Epithelial cell of prostate (primary cell): ENCODE measurements at regions not wholly inside any gene's neighbourhood (a gene's known extent, or its start where the extent isn't known, plus 50 kb on each side); places are given as distances from the start of the nearest gene placed in this dataset.

ENCODE experiments used
- DNase-seq: peaks from one replicate; pipeline ENCODE4 v3.0.0-alpha.2; 2011; ENCODE audit warnings: low read depth, low spot score
- H3K27ac ChIP-seq: fragments of 450-650 bp; 2 replicates; pipeline ENCODE4 v1.5.1; 2017; ENCODE audit warnings: mild to moderate bottlenecking

DNA sequence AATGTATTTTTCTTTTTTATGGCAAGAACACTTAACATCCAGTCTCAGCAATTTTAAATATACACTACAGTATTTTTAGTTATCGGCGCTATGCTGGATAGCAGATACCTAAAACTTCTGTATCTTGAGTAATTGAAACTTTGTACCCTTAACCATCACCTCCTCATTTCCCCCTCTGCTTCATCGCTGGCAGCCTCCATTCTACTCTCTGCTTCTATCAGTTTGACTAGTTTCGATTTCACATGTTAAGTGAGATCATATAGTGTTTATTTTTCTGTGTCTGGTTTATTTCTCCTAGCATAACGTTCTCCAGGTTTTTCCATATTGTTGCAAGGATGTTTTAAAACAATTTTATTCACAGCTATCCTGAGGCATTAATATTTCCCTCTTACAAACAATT, 340.8 kb upstream of the SLC10A2 start:
- no peak for DNase-seq
- H3K27ac ChIP-seq: no peak overlapping the region

DNA sequence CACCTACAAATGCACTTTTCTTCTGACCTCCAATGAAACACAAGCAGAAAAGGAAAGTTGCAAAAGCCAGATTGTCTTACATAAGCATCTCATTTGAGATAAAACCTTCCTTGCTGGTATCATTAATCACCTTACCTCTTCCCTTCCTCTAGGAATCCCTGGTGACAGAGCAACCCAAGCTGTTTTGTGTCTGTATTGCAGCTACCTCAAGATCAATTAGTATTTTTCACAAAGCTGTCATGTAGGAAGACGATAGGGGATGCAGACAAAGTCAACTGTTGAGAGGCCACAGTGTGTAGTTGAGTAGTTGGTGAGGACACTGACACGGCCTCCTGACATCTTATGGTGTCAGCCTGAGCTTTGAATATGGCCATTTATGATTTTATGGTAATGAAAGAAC, 339.1 kb upstream of the SLC10A2 start:
- H3K27ac ChIP-seq: no peak overlapping the region
- DNase-seq: no peak

DNA sequence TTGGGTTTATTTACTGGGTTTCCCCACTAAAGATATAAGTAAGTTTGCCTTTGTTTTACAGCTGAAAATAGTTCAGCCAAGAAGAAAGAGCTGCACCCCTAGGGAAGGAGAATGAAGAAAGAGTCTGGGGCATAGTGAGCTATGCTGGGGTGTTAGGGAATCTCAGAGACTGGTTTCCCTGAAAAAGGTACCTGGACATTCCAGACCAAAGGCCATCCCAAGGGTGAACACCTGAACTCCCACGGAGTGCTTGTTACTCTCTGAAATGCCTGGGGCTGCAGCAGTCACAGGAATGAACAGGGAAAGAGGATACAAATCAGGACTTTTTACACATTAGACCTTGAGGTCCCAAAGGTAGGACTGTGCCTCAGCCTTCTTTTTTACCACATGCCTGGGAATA, 337.6 kb upstream of the SLC10A2 start:
- no peak for DNase-seq
- H3K27ac ChIP-seq: no peak overlapping the region

DNA sequence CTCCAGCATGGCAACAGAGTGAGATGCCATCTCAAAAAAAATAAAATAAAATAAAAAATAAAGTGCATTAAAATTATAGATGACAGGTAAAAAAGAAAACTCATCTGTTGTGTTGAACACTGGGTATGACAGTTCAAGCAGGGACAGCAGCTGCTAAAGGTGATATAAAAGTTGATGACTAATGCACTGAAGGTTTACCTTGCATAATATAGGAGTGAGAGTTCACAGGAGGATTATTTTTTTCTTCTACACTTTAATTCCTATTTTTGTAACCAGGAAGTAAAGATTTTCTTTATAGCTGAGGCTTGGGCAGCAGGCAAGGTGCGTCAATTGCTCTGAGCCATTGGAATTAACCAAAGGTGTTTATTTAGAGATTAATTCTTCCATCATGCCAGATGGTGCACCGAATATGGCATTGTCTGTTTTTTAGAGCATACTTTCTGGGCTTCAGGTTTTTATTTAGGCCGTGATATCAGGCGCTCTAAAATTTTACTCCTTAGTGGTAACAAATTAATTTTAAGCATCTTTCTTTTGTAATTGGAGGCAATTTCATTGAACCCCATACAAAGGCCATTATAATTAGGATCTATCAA, 337.0 kb upstream of the SLC10A2 start:
- H3K27ac ChIP-seq: no peak overlapping the region
- peak; percentile 44 for DNase-seq

DNA sequence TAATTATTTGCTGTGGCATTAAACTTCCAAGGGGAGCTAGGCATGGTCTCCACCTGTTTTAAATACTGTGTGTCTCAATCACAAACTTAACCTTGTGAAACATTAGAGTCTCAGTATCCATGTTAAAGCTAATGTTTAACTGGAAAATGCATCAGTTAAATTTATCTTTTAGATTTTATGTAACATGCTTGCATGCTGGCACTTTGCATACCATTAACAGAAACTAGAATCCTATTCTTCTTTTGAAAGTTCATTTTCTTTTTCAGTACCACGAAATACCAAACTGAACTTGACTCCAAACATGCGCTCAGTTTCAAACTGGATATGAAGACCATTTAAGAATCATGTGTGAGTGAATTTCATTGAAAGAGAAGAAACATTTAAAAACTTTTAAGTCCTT, 328.9 kb upstream of the SLC10A2 start:
- H3K27ac ChIP-seq: no peak overlapping the region
- no peak for DNase-seq

DNA sequence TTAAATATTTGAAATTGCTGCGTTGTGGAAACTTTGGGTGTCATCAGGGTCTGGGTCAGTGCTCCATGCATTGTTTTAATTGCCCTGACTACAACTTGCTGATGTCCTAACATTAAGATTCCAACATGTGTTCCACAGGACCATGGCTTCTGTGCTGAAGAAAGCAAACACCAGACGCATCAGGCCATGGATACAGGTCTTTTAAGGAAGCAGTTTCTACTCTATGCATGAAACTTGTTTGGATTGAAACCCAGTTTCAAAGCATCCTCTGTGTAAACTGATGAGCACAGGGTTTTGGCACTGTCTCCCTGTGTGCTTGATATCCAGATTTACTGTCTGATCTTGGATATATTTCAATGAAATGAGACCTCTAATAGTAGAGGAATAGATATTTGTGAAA, 328.4 kb upstream of the SLC10A2 start:
- no peak overlapping the region for H3K27ac ChIP-seq
- no peak for DNase-seq

DNA sequence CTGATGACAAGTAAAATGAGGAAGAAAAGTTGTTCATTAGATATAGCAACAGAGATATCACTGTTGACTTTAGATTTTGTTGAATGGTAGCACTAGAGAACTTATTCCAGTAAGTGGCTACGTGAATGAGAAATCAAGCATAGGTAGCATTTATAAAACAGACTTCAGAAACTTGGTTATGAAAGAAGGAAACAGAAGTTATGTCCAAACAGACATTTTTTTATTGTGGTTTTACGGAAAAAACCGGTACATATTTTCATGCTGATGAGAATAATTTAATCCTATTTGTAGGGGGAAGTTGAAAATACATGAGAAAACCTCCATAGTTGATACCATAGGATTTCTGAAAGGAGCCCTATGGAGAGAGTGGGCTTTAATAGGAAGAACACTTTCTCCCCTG, 325.7 kb upstream of the SLC10A2 start:
- H3K27ac ChIP-seq: no peak overlapping the region
- DNase-seq: no peak

DNA sequence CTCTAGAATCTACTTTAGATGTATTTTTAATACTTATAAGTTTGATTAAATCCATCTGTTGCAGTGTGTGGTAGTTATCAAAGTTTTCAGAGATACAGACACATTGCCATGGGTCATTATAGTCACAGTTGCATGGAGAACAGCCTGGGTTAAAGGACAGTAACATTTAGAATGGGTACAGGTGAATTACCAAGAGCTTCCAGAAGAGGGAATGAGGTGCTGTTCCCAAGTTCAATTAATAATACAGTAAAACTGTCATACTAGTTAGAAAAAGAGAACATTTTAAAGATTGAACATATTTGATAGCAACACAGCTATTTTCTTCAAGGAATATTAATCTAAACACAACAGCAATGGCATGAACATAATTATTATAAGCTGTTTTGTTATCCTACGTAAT, 322.6 kb upstream of the SLC10A2 start:
- no peak overlapping the region for H3K27ac ChIP-seq
- no peak for DNase-seq

DNA sequence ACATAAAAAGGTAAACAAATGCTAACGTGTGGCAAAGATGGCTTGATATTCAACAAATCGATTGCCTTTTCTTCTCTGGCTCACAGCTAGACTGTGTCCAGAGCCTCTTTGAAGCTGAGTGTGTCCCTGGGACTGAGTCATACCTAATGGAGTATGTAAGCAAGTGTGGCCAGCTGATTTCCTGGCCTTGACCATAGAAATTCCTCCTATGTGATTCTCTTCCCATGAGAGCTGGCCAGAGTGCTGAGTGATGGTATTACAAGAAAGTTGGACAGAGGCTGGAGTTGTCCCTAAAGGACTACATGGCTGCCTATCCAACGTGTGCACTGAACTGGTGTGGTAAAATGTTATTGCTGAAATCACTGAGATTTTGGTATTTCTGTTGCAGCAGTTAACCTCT, 320.1 kb upstream of the SLC10A2 start:
- no peak overlapping the region for H3K27ac ChIP-seq
- peak; percentile 14 for DNase-seq

DNA sequence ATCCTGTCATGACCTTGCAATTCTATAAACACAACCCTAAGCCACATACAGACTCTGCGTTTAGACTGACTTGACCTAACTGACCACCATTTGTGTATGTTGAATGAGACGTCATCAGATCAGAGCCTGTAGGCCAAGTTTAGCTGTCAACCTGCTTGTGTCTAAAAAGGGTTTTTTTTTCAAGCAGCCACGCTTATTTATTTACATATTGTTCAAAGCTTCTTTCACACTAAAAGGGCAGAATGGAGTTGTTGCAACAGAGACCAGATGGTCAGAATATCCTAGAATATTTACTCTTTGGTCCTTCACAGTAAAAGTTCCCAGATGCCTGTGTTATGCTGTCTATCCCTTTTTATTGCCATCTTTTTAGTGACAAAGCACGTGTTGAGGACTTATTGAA, 307.7 kb upstream of the SLC10A2 start:
- DNase-seq: no peak
- H3K27ac ChIP-seq: no peak overlapping the region

DNA sequence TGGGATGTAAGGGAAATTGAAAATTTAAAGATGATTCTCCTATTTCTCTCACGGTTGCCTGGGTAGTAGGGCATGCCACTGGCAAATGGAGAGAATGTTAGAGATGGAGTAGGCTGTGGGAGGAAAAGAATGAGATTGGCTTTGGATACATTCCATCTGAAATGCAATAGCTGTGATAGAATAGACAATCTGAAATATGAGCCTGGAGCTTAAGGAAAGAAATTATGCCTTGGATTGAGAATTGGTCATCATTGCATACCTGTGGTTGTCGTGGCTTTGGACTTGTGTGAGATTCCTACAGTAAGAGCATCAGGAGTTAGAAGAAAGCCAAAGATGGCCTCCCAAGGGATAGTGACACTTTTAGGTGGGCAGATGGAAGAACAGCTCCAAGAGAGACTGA, 305.1 kb upstream of the SLC10A2 start:
- no peak overlapping the region for H3K27ac ChIP-seq
- DNase-seq: no peak

DNA sequence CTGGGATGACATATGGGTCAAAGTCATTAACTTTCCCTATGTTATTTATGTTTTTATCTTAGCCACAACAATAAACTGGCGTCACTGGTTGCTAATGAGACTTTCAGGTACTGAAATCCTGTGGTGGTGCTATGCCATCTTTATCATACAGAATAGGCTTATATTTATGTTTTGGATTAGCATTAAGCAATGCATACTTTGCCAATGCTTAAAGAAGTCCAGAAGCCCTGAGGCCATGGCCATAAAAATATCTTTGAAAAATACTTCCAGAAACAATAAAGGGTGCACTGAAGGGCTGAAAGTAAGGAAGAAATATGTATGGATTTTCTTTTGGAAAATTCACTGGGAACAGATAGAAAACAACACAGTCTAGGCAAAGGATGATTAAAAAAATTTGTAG, 304.6 kb upstream of the SLC10A2 start:
- DNase-seq: no peak
- no peak overlapping the region for H3K27ac ChIP-seq

DNA sequence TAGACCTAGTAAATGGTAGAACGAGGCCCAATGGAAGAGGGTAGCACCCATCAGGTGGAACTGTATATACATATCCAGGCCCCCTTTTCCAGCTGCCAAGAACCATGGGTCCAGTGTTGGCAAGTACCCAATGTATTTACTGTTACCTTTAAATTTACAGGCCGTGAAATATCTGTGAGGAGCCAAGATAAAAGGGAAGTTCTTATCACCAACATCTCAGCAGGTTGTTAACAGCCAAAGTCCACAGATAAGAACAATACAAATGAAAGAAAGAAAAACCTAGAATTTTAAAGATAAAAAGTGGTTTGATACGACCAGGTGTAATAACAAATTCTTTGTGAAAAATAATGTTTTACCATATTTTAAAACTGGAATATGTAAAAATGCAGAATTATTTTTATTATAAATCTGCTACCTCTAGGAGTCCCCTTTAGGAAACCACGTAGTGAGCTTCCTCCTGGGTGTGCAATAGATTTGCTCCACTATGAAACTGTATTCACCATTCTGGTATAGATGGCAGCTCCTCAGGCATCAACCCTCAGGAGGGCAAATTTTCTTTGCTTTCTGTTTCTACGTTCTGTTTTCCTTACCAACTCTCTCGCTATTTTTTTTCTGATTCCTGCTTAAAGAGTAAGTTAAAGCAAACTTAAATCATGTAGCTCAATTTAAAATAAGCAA, 292.2 kb upstream of the SLC10A2 start:
- no peak for DNase-seq
- no peak overlapping the region for H3K27ac ChIP-seq

DNA sequence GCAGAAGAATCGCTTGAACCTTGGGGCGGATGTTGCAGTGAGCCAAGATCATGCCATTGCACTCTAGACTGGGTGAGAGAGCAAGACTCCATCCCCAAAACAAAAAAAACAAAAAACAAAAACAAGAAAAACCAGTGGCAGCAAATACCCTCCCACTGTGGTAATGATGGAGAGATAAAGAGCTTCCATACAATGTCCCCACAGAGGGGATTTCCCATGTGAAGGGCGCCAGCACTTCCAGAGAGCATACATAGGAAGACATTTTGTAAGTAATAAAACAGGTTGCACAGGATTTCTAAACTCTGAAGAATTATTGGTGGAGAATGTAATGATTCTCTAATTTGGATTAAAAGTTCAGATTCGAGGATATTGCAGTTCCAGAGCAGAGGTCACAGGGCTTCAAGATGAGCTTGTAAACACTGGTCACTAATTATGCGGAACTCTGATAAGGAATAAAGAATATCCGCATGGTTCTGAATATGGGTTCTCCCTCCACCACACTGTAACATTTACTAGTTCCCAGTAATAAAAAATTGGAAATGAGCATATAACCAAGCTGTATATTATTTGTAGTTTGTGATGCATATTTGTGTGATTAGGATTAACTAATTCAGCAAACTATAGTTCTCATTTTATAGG, 290.1 kb upstream of the SLC10A2 start:
- DNase-seq: no peak
- H3K27ac ChIP-seq: no peak overlapping the region

DNA sequence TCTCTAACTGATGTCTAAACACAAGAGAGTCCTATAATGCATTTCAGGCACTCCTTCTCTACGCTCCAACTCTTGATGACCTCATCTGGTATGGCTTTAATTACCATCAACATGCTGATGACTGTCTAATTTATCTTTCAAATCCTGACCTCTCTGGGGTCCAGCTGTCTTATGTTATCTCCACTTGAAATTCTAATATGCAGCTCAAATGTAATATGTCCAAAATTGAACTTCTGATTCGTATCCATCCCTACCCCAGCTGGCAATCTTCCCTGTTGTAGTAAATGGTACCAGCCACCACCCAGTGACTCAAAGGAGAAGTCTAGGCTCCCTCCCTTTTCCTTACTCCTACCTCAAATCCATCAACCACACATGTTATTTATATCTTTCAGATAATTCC, 288.0 kb upstream of the SLC10A2 start:
- no peak for DNase-seq

DNA sequence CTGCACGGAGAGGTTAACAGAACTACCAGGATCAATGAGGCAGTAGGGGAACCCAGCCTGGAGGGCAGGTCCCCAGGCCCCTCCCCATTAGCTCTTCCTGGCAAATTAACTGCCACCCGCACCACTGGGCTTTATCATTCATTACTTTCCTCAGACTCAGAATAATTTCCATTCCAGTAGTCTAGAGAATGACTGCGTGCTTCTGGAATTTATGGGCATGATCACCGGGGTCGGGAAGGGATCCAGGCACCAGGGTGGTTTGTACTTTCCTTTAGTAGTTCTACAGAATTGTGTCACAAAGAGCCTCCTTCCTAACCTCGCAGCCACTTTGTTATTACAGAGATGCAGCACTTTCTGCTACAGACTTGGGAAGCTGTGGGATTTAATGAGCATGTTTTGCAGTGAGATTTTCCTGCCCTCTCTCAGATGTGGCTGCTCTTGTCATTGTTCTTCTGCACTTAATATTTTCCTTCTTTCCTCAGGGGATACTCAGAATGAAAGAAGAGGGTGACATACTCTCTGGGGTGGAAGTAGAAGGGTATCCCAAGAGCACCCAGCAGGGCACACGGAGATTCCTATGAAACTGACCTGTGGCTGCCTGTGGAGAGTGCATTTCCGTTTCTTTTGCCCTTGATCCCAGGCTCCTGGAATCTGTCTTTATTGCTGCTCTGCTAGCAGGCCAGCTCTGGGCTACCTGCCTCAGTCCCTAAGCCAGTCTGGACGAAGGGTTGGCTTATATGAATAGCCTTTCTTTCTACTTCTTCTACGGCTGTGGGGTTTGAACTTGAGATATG, 285.0 kb upstream of the SLC10A2 start:
- no peak overlapping the region for H3K27ac ChIP-seq
- no peak for DNase-seq

More for the DNA sequence above, 288.0 kb upstream of the SLC10A2 start:
- H3K27ac ChIP-seq: no peak overlapping the region

DNA sequence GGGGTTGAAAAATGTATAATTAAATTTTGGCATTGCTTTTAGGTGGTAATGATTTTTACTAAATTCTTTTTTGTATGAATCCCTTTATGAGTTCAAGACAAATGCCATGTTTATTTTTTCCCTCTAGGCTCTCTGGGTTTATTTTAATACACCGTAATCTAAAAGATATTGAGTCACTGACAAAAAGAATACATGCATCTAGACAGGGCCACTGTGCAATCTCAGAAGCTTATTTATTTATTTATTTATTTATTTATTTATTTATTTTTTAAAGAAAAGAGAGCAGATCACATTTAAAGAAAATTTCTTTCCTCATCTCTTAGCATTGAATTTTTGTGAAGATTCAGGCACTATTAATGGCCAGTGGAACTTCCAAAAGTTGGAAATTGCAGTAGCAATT, 283.9 kb upstream of the SLC10A2 start:
- no peak for DNase-seq

DNA sequence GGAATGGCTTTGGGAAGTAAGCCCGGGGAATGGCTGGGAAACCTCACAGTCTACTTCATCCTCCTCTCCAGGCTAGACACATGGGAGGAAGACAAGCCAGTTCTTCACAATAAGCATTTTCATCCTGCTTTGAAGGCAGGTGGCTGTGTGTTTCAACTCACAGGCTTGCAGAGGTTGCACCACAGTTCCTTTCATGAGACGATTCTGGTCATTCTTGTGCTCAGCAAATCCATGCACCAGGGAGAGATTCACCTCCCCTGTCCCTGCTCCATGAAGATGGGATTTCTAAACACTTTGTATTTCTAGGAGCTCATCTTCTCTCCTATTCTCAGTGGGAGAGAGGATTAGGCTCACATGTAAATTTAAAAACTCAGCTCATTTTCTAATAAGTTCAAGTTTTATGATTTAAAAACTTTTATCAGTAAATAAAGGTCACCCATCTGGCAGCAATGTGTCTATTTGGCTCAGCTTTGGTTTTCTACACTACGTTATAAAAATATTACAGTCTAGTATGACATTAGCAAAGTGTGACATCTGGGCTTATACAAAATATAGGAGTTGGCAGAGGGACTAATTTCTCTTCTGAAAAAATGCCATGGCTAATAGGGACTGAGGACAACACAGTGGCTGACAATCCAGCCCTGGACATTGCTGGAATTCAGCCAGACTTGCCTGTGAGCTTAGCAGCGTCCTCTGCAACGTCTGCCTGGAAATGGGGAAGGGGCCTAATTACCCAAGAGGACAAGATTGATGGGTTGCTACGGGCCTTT, 283.2 kb upstream of the SLC10A2 start:
- DNase-seq: no peak
- no peak overlapping the region for H3K27ac ChIP-seq

More for the DNA sequence above, 283.9 kb upstream of the SLC10A2 start:
- H3K27ac ChIP-seq: no peak overlapping the region

DNA sequence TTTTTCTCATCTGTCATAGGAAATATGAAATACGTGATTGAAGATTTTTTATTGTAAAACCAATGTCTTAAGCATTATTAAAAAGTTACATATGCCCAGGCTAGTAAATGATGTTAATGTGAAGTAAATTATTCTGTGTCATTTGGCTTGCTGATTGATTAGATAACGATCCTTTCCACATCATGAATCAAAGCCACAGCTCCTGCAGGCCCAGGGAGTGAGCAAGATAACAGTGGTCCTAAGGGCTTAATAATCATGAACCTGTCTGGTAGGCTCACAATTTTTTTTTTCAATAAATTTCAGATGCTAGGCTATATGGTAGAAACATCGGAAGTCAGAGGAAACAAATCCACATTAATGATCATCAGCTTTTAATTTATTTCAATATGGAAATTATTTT, 269.0 kb upstream of the SLC10A2 start:
- no peak for DNase-seq
- H3K27ac ChIP-seq: no peak overlapping the region

DNA sequence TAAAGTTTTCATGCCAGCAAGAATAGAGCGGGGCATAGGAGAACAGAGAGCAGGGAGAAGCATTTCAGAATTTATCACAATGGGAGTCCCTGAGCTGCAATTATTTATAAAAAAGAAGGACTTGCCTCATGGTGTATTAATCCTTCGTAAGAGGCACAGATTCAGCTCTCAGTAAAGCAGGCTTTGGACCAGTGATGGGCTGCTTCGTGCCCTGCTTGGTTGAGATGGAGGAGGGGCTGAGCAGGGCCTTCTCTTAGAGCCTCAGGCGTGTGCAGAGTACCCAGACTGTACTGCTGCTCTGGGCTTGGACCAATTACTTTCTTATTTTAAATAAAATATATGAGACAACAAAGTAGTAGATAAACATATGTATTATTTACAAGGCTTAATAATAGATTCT, 265.7 kb upstream of the SLC10A2 start:
- H3K27ac ChIP-seq: no peak overlapping the region
- DNase-seq: no peak
